GM21367 (cell line): ENCODE measurements at regions not wholly inside any gene's neighbourhood (a gene's known extent, or its start where the extent isn't known, plus 50 kb on each side); places are given as distances from the start of the nearest gene placed in this dataset.
"Not testable (repeated sequence)": the region's sequence is repeated elsewhere in the genome, so short reads cannot be mapped to it uniquely, and the experiment has no call there.

ENCODE experiments used
- ATAC-seq: cut with Tn5 transposase; IDR thresholded peaks from one replicate; pipeline ENCODE4 v1.9.1; 2021; ENCODE audit not compliant: unreplicated experiment

DNA sequence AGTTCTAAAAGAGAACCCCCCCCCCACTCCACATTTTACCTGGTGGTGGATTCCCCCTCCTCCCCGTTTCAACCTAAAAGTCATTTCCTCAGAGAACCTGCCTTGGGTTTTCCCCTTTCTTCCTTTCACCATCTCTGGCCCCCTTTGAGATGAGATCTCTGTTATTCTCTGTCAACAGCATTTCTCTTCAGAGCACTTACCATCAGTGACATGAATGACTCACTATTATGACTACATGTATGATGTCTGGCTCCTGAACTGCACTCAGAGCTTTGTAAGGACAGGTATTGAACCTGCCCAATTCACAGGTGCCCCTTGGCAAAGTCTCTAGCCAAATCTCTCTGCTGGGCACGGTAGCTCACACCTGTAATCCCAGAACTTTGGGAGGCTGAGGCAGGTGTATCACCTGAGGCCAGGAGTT, 61.4 kb upstream of the JARID2 start:
- ATAC-seq: no peak

GRCh38 chr6:15185111-15185510, 60.8 kb upstream of the JARID2 start:
- ATAC-seq: not testable (repeated sequence)

- not testable (repeated sequence) for ATAC-seq
These were observed 52.4 kb upstream of the JARID2 start for GRCh38 chr6:15193451-15193850.

- ATAC-seq: no peak
These were observed 51.4 kb upstream of the JARID2 start for GRCh38 chr6:15194453-15194852.
